Thyroid gland (tissue), 4 donors: ENCODE measurements at regions not wholly inside any gene's neighbourhood (a gene's known extent, or its start where the extent isn't known, plus 50 kb on each side); places are given as distances from the start of the nearest gene placed in this dataset.

Experiments
- POLR2A ChIP-seq, 2 donors: fragments of 450-650 bp; IDR thresholded peaks; one replicate each; pipeline ENCODE4 v1.6.1; 2017; ENCODE audit warnings: antibody characterized with exemption in 2 of 2, mild to moderate bottlenecking in 2 of 2, moderate library complexity in 1 of 2
- TF ChIP-seq, protein P1 (sequence below), 6 experiments: fragments of 200-600 bp in 3 of 6; fragments of 450-650 bp in 3 of 6; sonication (generic) in 3 of 6; IDR thresholded peaks; one replicate each; pipeline ENCODE4 v1.5.1; 2016 to 2019; ENCODE audit warnings: antibody characterized with exemption in 6 of 6, mild to moderate bottlenecking in 2 of 6, inconsistent platforms in 1 of 6, moderate library complexity in 1 of 6

GRCh38 chr18:78837754-78838153 lies 141.9 kb upstream of the SALL3 start:
- TF ChIP-seq, protein P1, sequence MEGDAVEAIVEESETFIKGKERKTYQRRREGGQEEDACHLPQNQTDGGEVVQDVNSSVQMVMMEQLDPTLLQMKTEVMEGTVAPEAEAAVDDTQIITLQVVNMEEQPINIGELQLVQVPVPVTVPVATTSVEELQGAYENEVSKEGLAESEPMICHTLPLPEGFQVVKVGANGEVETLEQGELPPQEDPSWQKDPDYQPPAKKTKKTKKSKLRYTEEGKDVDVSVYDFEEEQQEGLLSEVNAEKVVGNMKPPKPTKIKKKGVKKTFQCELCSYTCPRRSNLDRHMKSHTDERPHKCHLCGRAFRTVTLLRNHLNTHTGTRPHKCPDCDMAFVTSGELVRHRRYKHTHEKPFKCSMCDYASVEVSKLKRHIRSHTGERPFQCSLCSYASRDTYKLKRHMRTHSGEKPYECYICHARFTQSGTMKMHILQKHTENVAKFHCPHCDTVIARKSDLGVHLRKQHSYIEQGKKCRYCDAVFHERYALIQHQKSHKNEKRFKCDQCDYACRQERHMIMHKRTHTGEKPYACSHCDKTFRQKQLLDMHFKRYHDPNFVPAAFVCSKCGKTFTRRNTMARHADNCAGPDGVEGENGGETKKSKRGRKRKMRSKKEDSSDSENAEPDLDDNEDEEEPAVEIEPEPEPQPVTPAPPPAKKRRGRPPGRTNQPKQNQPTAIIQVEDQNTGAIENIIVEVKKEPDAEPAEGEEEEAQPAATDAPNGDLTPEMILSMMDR (IDR thresholded peaks at IDR 0.05) = no peak
- no peak for TF ChIP-seq POLR2A (IDR thresholded peaks at IDR 0.05)
